HG03097 (cell line): ENCODE measurements at regions not wholly inside any gene's neighbourhood (a gene's known extent, or its start where the extent isn't known, plus 50 kb on each side); places are given as distances from the start of the nearest gene placed in this dataset.
"Not testable (repeated sequence)": the region's sequence is repeated elsewhere in the genome, so short reads cannot be mapped to it uniquely, and the experiment has no call there.

Experiments used
- ATAC-seq: cut with Tn5 transposase; IDR thresholded peaks from one replicate; pipeline ENCODE4 v1.9.1; 2021; ENCODE audit not compliant: unreplicated experiment, low FRiP score

DNA sequence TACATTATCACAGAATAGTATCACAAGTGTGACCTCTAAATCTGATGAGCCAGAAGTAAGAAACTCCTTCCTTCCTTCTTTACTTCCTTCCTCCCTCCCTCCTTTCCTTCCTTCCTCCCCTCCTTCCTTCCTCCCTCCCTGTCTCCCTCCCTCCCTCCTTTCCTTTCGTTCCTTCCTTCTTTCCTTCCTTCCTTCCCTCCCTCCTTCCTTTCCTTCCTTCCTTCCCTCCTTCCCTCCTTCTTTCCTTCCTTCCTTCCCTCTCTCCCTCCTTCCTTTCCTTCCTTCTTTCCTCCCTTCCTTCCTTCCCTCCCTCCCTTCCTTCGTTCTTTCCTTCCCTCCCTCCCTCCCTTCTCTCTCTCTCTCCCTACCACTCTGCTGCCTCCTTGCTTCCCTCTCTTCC is 359.2 kb downstream of the OSR1 start:
- no peak for ATAC-seq

DNA sequence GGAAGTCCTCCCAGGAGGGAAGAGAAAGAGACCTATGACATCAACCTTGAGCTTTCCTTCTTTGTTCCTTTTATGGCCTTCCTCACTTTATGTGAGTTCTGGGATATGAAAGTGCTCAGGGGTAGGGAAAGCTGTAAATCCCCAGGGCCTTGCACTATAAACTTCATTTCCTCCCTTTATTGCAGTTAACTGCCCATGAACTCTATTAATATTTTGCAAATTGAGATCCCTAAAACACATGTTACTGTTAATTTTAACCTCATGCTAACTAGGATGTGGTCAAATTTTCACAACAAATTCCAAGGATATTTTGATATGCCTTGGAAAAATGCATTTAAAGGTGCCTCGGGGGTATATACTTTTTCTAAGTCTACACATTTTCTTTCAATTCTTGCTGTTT is 359.9 kb downstream of the OSR1 start:
- ATAC-seq = no peak

DNA sequence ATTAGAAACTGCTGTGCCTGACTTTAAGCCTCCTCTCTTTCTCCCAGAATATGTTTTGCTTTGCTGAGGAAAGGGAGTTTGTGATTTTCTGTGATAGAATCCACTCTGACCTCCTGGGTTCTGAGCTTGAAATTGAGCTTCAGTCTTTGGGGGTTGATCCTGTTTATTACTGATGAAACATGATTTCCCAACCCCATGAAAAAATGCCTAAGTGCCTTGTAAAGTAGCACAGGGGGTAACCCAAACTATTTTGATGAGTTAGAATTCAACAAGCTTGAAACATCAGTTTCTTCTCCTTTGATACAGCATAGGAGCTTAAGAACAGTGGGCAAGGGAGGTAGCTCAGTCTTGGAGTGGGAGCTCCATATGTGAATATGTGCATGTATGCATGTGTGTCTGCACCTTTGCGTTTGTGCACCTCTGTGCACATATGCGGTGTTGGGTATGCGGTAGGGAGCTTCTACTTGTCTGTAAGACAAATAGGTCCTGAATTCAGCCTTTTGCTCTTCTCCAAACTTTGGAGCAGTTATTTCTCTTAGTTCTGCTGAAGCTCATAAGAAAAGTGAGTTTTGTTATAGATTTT is 364.6 kb downstream of the OSR1 start:
- ATAC-seq = no peak

DNA sequence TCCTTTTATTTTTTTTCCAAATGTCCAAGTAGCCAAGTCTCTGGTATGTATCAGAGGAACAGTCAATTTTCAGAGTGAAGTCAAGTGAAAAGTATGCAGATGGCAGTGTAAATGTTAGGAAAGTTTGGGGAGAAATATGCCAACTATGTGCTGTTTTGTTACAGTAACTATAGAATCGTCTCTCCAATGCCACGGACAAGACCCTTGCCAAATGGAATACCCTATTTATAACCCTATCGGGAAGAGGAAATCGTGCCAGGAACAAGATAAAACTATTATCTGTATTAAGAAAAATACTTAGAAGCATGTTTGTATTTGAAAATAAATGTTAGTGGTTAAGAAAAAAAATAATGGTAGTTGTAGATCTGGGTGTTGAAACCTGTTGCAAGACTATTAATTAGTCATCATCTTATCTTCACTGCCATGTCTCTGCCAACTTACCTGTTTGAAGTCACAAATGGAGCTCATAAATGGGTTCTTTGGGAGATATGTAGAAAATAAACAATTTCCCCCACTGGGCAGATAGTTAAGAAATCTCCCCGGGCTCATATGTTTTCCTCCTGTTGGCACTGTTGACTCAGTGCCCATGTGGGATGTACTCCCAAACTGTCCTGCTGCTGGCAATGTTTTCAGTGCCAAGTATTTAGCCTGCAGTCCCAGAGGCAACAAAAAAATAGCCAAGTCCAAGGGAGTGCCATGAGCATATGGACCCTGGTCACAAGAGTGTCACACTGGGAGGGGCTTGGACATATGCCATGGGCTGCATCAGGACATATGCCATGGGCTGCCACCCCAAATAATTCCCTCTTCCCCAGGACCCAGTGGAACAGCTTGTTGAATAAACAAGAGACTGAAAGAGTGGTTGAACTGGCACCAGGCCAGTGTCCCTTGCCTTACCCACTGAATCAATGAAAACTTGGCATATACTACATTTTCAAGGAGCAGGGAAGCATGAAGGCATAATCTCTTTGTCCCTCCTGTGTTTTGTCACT is 366.9 kb downstream of the OSR1 start:
- no peak for ATAC-seq

DNA sequence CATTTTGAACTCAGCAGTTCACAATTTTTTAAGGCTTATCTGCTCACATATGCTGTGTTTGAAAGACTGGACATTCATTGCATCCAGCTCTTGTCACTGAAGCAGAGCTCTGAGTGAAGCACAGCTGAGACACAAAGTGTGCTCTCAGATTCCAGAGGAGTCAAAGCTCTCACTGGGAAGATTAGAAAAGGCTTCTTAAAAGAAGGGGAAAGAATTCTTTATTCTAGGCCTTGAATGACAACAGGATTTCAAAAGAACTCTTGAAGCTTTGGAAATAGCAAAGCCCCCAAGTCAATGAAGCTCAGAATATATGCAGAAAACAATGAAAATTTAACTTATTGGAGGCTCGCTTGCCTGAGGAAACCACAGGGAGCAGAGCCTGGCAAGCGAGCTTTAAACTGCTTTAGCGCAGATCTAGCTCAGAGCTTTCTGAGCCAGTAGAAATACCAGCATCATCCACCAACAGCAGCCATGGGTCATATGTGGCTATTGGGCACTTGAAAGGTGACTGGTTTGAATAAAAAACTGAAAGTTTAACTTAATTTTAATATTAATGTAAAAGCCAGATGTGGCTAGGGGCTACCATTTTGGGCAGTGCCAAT is 369.7 kb downstream of the OSR1 start:
- no peak for ATAC-seq

DNA sequence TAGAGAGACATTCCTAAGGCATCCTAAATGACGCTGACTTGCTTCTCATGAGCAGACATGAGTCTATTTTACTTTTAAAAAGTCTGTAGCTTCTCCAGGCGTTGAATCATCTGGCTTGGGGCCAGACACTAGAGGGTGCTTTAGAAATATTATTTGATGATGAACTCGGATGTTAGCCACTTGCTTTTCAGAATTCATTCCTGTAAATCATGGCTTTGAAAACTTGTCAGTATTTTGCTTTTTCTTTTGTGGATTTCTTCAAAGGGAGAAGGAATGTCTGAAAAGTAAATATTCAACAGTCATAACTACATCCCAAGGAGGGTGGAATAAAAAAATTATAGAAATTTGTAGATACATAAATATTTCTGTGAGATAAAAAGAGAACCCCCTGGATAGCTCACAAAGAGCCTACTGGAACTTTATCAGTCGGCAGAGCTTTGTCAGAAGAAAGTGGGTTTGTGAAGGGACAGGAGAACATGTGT is 370.8 kb downstream of the OSR1 start:
- ATAC-seq = no peak

DNA sequence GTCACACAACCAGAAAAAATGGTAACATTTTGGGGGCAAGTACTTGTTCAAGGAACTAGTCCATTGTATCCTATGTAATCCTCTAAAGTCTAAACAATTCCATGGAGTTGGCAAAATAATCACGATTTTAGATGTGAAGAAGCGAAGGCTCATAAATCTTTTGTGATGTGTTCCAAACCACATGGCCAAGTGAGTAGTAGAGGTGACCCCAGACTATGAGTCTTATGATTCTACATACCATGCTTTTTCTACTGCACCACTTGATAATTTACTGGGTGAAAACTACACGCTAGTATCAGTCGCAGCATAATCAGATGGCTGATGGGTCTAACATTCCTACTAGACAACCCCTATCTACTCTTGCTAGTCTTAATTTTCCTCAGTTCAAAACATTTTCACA is 371.4 kb downstream of the OSR1 start:
- ATAC-seq = no peak

DNA sequence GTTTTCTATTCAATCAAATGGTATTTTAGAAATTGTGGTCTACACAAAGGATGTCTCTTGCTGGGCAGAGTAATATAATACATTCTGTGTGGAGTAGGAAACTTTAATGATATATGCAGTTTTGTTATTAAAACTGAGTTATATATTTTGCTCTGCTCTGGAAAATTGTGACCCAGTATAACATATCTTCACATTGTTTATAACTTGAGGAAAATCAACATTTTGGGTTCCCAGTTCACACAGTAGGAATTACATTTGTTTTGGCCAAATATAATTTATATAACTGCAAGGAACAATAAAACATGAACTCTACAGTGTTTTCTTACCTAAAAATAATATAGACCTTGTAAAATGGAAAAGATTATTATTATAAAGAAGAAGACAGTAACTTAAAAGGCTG is 372.4 kb downstream of the OSR1 start:
- ATAC-seq = no peak

DNA sequence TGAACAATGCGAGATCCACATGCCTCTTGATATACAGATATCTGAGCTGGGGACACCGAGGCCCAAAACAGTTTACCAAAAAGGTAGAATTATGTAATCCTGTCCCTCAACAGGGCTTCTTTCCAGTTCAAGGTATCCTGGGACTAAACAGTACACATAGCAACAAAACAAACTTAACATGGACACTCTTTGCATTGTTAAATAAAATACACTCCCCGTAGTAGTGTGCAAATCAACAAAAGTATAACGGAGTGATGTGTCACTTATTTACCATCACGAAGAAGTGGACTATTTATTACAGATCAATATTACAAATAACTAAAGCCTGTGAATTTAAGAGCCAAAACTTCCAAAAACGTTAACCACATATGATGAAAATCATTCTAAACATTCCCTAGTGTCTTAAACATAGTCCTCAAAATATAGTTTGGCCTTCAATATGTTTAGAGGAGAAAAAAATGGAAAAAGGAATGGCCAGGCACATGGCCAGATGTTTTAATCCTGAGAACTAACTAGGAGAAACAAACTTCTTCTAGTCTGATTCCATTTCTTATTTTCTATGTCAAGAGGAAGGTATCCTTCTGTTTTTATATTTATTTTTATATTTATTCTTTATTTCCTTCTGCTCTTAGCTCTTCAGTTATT is 377.5 kb downstream of the OSR1 start:
- ATAC-seq = no peak

DNA sequence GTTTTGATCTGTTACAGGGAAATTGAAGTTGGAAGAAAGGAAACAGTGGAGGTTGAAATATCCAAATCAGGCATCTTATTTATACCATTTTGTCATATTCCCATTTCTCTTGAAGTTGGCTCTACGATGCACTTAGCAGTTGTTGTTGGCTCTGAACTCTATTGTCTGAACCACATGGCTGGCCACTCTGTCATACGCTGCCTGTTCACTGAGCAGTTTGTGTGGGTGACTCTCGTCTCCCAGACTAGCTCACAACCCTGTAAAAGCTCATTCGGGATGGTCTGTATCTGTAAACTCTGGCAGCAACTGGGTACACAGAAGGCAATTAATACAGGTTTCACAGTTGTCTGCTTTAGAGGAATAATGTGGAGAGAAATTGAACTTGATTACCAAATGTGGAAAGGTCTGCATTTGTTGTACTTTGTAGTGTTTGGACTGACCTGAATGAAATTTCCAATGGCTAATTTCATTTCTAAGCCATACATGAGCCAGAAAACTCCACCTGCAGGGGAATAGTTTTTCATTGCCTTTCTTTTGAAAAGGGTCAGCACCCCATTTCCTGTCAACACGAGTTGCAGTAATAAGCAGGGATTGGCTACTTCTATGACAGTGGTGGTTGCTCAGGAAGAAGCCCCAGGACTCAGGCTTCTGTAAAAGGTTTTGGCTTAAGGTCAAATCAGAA is 378.2 kb downstream of the OSR1 start:
- ATAC-seq = no peak

DNA sequence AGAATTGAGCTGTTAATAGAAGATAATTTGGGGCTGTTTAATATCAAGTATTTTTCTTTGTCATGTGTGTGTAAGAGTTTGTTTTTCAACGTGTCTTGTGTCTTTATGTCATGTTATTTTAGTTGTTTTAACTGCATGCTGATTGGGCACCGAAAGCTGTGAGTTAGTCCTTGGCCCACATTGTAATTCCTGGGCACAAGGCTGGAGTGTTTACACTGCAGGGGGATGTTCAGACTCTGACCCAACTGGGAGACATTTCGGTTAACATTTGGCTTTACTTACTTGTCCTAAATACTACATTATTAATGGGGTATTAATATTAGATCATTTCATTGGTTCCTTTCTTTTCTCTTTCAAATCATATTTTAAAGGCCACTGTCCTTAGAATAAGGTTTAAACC is 381.0 kb downstream of the OSR1 start:
- ATAC-seq = no peak

DNA sequence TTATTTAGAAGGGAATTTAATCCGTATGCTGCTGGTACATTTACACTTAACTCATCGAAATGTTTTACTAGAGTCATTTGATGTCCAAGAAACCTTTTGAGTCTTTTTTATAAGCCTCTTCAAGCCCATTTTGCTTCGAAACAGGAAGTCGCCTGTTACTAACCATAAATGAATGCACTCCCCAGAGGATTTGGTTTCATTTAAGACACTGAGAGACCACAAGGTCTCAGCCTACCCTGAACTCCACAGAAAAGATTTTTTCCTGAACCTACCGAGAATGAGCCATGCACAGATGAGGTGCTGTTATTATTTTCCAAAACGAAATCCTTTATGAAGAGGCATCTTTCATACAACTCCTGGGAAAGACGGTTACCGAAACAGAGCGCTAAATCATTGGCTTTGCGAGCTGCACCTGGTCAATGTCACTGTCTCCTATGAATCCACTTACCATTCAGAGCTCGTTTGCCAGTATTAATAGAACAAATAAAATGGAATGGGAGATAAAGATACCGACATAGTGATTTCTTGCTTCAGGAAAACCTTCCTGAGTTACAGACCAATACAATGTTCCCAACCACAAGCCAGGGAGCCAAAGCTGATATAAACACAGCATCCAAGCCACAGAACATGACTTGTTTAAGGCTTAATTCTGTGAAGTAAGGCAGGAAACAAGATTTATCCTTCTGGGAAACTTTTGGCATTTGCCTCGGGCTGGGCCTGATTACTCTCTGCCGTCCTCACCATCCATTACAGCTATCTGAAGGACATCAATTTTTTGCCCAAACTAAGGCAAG is 382.1 kb downstream of the OSR1 start:
- ATAC-seq = peak; percentile 90

DNA sequence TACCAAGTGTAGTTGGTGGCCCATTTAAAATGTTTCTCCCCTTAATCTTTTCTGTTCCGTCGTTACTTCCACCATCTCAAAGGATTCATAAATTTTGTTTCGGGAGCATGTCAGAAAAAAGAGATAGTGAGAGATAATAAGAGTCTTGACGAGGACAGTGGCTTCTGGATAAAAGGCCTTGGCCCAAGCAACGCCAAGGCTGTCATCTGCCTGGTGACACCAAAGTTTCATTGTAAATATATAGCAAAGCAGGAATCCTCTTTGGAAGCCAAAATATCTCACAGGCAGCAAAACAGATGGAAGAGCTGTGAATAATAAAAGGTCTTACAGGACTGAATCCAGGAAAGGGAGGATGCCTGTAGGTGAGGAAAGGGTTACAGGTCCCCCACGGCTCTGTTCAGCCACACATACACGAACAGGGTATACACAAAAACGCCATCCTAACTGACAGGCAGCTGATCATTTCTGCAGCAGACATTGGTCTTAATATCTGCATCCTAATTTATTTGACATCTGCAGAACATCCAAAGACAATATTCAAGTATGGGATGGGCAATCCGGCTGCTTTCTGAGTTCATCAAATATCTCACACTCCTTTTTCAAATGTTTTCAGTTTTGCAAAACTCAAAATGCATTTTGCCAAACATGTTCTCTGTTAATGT is 382.8 kb downstream of the OSR1 start:
- ATAC-seq = no peak

DNA sequence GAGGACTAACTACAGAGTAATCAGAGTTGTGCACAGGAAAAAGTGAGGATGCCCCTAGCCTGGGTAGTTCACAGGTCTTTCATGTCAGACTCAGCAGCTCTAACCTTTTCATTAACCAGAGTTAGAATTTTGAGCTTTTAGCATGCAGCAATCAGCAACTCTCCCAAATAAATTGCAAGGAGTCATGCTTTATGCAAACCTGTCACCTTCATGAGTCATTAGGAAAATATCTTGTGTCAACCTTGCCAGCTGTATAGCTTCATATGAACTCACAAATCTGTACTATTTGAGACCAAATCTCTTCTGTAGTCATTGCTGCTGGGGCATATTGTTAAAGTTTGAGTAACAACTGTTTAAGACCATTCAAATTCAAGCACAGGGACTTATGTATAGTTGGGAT is 382.3 kb upstream of the NT5C1B start:
- no peak for ATAC-seq

DNA sequence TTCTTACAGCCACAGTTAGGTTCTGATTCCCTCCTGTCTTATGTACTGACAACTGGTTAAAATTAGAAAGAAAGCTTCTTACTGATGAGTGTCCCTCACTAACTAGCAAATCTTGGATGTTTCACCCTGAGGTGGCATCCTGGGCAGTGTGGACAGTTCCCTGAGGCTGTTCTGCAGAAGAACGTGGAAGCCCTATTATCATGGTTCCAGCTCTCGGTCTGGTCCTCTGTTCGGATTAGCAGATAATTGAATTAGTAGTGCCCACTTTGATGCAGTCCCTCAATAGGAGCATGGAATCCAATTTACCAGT is 381.7 kb upstream of the NT5C1B start:
- no peak for ATAC-seq

DNA sequence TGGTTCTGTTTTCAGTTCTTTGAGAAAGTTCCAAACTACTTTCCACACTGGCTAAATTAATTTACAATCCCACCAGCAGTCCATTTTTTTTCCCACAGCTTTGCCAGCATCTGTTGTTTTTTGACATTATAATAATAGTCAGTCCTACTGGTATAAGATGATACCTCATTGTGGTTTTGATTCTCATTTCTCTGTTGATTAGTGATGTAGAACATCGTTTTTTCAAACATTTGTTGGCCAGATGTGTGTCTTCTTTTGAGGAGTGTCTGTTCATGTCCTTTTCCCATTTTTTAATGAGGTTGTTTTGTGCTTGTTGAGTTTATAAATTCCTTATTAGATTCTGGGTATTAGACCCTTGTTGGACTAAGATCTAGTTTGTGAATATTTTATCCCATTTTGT is 376.8 kb upstream of the NT5C1B start:
- no peak for ATAC-seq

DNA sequence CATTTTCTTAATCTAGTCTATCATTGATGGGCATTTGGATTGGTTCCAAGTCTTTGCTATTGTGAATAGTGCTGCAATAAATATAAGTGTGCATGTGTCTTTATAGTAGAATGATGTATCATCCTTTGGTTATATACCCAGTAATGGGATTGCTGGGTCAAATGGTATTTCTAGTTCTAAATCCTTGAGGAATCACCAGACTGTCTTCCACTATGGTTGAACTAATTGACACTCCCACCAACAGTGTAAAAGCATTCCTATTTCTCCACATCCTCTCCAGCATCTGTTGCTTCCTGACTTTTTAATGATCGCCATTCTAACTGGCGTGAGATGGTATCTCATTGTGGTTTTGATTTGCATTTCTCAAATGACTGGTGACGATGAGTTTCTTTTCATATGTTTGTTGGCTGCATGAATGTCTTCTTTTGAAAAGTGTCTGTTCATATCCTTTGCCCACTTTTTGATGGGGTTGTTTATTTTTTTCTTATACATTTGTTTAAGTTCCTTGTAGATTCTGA is 374.4 kb upstream of the NT5C1B start:
- ATAC-seq = not testable (repeated sequence)

DNA sequence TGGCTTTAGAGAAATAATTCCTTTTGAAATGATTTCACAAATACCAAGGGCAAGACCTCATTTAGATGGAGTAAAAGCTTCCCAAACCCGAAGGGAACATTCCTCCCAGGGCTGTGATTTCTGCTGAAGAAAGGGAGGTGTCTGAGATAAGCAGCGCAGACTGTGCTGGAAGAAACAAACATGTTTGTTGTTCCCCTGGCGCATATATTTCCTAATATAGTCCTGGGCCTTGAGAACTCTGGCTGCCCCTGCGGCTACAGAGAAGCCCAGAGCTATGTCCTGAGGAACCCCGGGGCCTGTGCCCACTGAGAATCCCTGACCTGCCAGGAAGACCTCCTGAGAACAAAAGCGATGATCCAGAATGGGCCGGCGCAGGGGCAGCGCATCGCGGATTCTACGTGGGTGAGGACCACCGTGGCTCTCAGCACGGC is 372.6 kb upstream of the NT5C1B start:
- ATAC-seq = no peak
